ENCODE measurements at regions not wholly inside any gene's neighbourhood (a gene's known extent, or its start where the extent isn't known, plus 50 kb on each side); places are given as distances from the start of the nearest gene placed in this dataset.

- TF ChIP-seq CTCF (IDR thresholded peaks at IDR 0.05; ENCODE audit: low read depth, low read length, poor library complexity, severe bottlenecking) (no peak), EZH2phosphoT487 (IDR thresholded peaks at IDR 0.05; ENCODE audit: borderline replicate concordance, low read length) (no peak)
Observed at GRCh38 chr2:128369108-128369555, 50.5 kb upstream of the HS6ST1 start.

Data from DOHH2 (cell line).